HG02623 (cell line): ENCODE measurements at regions not wholly inside any gene's neighbourhood (a gene's known extent, or its start where the extent isn't known, plus 50 kb on each side); places are given as distances from the start of the nearest gene placed in this dataset.

ENCODE experiments used
- ATAC-seq: cut with Tn5 transposase; IDR thresholded peaks from one replicate; pipeline ENCODE4 v1.9.1; 2021; ENCODE audit warnings: moderate library complexity; ENCODE audit not compliant: unreplicated experiment

GRCh38 chr18:30376515-30376914, 666.0 kb downstream of the DSC3 start:
- ATAC-seq, result no peak

- ATAC-seq, result no peak
These were observed 680.5 kb downstream of the DSC3 start for GRCh38 chr18:30361864-30362540.

DNA sequence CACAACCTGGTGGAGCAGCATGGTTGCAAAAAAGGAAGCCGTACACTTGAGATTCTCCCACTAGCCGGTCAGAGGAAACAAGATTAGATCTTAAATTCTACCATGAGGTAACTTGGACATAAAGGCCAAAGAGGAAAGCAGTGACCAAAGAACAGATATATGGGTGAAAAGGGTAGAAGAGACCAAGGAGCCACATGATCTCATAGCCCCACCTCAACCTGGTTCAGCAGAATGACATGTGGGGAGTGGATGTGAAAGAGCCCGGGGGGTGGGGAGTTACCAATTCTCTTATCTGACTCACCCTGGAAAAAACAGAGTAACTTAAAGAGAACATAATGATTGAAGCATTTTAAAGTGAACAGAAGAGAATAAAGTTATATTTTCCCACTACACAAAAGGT, 683.0 kb downstream of the DSC3 start:
- ATAC-seq, result no peak

GRCh38 chr18:30358555-30358954, 684.0 kb downstream of the DSC3 start:
- ATAC-seq, result no peak

DNA sequence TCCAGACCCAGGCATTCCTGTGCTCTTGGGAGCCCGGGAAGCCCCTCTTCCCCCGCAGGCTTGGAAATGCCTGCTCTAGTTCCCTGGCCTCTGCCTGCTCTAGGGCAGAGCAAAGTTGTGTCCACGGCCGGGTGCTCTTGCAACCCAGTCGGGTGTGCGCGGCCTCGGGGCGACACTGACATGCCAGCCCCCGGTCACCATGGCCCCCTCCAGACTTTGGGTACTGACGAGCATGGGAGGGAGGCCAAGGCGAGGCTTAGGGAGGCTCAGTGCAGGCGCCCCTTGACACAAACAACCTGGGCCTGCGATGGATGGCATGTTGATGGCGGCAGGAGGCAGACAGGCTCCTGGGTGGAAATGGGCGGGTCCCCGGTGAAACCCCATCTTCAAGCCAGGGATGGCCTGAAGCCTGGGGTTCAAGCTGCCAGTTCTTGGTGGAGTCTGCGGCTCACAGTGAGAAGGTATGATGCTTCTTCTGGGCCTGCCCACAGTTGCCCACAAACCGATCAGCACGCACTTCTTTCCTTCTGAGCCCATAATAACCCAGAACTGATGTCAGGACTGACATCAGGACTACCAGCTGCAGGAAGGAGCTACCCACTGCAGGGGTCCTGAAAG, 689.9 kb downstream of the DSC3 start:
- ATAC-seq, result no peak

DNA sequence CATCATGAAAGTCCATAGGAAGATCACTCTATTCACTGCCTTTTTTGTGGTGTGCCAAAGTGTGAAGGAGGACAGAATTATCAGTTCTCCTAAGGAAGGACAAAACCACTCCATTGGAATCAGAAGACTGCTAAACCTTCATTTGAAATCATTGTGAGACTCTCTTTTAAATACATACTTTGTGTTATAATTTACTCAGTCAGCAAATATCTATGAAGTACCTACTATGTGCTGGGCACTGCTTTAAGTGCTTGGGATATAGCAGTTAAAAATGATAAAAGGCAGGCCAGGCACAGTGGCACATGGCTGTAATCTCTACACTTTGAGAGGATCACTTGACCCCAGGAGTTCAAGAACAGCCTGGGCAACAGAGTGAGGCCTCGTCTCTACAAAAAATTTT, 692.3 kb downstream of the DSC3 start:
- no peak for ATAC-seq

- no peak for ATAC-seq
These were observed 699.5 kb downstream of the DSC3 start for GRCh38 chr18:30343090-30343489.

DNA sequence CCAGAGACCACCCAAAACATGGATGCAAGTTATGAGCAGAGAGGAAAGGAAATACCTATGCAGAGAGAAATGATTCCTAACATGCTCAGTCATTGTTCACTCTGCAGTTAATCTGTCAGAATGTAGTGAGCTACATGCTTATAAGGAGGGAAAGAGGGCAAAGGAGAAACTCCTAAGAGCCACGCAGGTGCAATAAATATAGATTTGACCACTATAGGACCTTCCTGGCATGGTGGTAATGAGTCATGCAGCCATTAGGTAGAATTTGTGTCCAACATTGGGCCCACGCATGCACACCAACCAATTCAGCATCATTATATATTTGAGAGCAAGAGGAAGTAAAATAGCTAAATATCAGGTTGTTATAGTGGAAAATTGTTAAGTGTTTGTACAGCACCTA, 699.9 kb downstream of the DSC3 start:
- no peak for ATAC-seq

DNA sequence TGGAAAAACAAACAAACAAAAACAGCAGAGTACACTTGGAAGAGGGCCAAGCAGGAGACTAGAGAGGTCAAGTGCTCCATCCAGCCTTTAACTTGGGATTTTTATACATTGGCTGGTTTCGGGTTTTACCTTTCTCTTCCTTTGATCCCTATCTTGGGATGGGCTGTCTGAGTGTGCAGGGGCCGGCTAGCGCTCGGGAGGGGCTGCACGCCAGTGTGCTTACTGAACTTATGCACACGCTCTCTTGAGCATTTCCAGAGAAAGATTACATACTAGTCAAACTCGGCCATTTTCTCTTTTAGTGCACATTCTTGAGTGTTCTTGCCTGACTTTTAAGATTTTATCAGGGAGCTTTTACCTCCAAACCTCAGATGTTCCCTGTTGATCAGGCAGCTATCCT, 707.8 kb downstream of the DSC3 start:
- no peak for ATAC-seq

DNA sequence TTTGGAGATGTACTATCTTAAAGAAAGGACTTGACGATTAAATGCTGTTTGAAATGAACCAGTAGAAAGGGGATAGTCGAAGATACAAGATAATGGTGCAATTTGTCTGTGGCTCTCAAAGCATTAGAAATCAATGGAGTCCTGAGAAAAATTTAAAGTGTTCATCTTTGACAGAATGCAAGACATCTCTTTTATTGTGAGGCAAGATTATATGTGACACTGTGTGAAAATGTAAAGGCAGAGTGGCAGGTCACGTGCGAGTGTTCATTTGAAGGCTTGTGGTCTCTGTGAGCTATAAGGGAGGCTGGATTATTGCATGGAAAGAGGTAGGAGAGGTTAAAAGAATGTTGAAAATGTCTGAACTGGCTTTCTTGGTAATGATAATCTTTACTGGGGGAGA, 709.2 kb downstream of the DSC3 start:
- ATAC-seq, result no peak

DNA sequence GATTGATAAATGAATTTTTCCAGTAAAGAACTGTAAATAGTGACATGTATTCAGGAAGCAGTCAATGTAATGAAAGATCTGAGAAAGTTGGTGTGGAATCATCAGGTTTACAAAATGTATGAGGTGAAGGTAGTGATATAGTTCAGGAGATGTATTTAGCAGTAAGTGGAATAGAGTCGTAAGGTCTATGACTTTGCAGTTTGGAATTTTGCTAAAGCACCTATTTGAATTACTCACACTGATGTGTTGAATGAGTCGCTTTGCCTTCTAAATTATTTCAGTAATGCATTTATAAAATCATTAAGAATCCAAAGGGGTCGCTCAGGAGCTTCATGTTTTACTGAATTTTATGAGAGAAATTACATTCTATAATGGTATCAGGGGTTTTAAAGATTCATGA, 713.7 kb downstream of the DSC3 start:
- no peak for ATAC-seq

GRCh38 chr18:30302181-30302580, 740.4 kb downstream of the DSC3 start:
- ATAC-seq, result no peak

GRCh38 chr18:30298769-30299168, 743.8 kb downstream of the DSC3 start:
- no peak for ATAC-seq

GRCh38 chr18:30288662-30289414, 753.7 kb downstream of the DSC3 start:
- no peak for ATAC-seq

DNA sequence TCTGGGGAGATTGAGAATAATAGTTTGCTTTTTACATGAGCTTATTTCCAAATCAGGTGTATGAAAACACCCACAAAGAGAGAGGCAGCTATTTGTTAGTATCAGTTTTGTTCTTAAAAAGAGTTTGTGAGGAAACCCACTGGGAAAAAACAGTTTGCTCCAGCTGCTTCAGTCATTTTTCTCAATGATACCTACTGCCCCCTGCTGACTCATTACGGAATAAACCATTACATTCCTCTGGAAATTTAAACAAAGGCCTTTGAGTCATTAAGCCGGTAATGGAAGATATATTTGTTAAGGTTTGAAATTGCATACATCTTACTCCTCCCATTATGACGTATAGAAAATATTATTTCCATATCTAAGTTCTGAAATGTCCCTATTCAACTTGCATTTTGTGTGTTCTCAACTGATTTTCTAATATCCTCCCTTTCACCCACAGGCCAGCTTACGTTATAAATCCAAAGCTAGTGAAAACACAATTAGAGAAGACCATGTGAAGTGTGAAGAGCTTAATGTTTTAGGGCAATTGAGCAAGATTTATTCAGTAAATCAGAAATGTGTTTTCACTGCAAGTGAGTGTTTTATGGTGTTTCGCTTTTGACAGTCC, 761.6 kb downstream of the DSC3 start:
- ATAC-seq, result no peak

GRCh38 chr18:30280186-30280585, 762.4 kb downstream of the DSC3 start:
- no peak for ATAC-seq

GRCh38 chr18:30277676-30278075, 764.9 kb downstream of the DSC3 start:
- ATAC-seq, result no peak

DNA sequence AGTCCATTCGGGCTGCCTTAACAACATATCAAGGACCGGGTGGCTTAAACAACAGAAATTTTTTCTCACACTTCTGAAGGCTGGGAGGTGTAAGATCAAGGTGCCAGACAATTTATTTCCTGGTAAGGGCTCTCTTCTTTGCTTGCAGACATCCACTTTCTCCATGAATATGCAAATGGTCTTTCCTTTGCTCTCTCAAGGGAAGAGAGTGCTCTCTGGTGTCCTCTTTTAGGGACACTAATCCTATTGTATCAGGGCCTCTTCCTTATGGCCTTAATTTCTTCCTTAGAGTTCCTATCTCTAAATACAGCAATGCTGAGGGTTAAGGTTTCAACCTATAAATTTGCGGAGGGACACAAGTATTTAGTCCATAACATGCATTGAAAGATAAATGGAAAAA, 770.8 kb downstream of the DSC3 start:
- no peak for ATAC-seq

GRCh38 chr18:30265190-30265589, 777.4 kb downstream of the DSC3 start:
- no peak for ATAC-seq

GRCh38 chr18:30254331-30254730, 788.2 kb downstream of the DSC3 start:
- no peak for ATAC-seq

GRCh38 chr18:30248056-30248455, 794.5 kb downstream of the DSC3 start:
- ATAC-seq, result no peak
